Astrocyte (in vitro differentiated cells and primary cell): ENCODE measurements at regions not wholly inside any gene's neighbourhood (a gene's known extent, or its start where the extent isn't known, plus 50 kb on each side); places are given as distances from the start of the nearest gene placed in this dataset.
A peak's percentile ranks its signal among the peaks of the same experiment; 100 is the strongest.

Experiments used
- DNase-seq: peaks from one replicate; pipeline ENCODE4 v3.0.0-alpha.2; 2010; ENCODE audit warnings: low read depth
- FAIRE-seq: peaks from 2 replicates; lab custom pipeline; 2011; peaks lifted over from hg19 to GRCh38; lab: Jason Lieb, UNC
- H2AFZ ChIP-seq: 2 replicates; pipeline ENCODE4 v1.6.0; 2012; ENCODE audit warnings: low read depth, low read length, inconsistent platforms
- H3K27ac ChIP-seq: 2 replicates; pipeline ENCODE4 v1.5.1; 2011; ENCODE audit warnings: low read depth, low read length, inconsistent platforms
- H3K27me3 ChIP-seq: 2 replicates; pipeline ENCODE4 v1.6.0; 2011; ENCODE audit warnings: low read length, inconsistent platforms; ENCODE audit not compliant: insufficient read depth
- H3K36me3 ChIP-seq: 2 replicates; pipeline ENCODE4 v1.5.1; 2011; ENCODE audit warnings: low read length, inconsistent platforms; ENCODE audit not compliant: insufficient read depth
- H3K4me1 ChIP-seq: 2 replicates; pipeline ENCODE4 v1.5.1; 2011; ENCODE audit warnings: low read length, inconsistent platforms; ENCODE audit not compliant: insufficient read depth
- H3K4me2 ChIP-seq: 2 replicates; pipeline ENCODE4 v1.6.0; 2012; ENCODE audit warnings: low read length, inconsistent platforms
- H3K4me3 ChIP-seq: 2 replicates; pipeline ENCODE4 v1.5.1; 2011; ENCODE audit warnings: low read depth, mild to moderate bottlenecking, low read length, inconsistent platforms; ENCODE audit not compliant: insufficient read depth
- H3K79me2 ChIP-seq: 2 replicates; pipeline ENCODE4 v1.6.0; 2012; ENCODE audit warnings: mild to moderate bottlenecking, low read length, inconsistent platforms; ENCODE audit not compliant: insufficient read depth
- H3K9ac ChIP-seq: 2 replicates; pipeline ENCODE4 v1.6.0; 2012; ENCODE audit warnings: mild to moderate bottlenecking, low read length, inconsistent platforms
- H3K9me3 ChIP-seq: 2 replicates; pipeline ENCODE4 v1.5.1; 2012; ENCODE audit warnings: low read depth, mild to moderate bottlenecking, low read length, inconsistent platforms; ENCODE audit not compliant: insufficient read depth
- H4K20me1 ChIP-seq: 2 replicates; pipeline ENCODE4 v1.6.0; 2012; ENCODE audit warnings: low read length, inconsistent platforms; ENCODE audit not compliant: insufficient read depth
- H3K27ac Mint-ChIP-seq: one replicate; pipeline ENCODE4 v1.8.0; 2021; ENCODE audit warnings: mild to moderate bottlenecking, mixed read lengths; ENCODE audit not compliant: unreplicated experiment
- H3K27me3 Mint-ChIP-seq: one replicate; pipeline ENCODE4 v1.8.0; 2021; ENCODE audit warnings: low read depth, mixed read lengths; ENCODE audit not compliant: unreplicated experiment
- H3K36me3 Mint-ChIP-seq: one replicate; pipeline ENCODE4 v1.8.0; 2021; ENCODE audit warnings: low read depth, mixed read lengths; ENCODE audit not compliant: unreplicated experiment
- H3K4me1 Mint-ChIP-seq: one replicate; pipeline ENCODE4 v1.8.0; 2021; ENCODE audit warnings: low read depth, mixed read lengths; ENCODE audit not compliant: unreplicated experiment
- H3K4me3 Mint-ChIP-seq: one replicate; pipeline ENCODE4 v1.8.0; 2021; ENCODE audit warnings: mild to moderate bottlenecking, moderate library complexity, mixed read lengths; ENCODE audit not compliant: unreplicated experiment
- H3K9me3 Mint-ChIP-seq: one replicate; pipeline ENCODE4 v1.8.0; 2021; ENCODE audit warnings: mild to moderate bottlenecking, mixed read lengths; ENCODE audit not compliant: unreplicated experiment
- EZH2 ChIP-seq: IDR thresholded peaks from 2 replicates; pipeline ENCODE4 v1.6.1; 2012; ENCODE audit warnings: mild to moderate bottlenecking, low read length, inconsistent platforms; ENCODE audit not compliant: insufficient read depth
- TF ChIP-seq, protein P1 (sequence below): IDR thresholded peaks from 2 replicates; pipeline ENCODE4 v1.5.1; 2011; ENCODE audit warnings: low read depth, mild to moderate bottlenecking, inconsistent platforms, low read length, moderate library complexity; ENCODE audit not compliant: insufficient read depth

DNA sequence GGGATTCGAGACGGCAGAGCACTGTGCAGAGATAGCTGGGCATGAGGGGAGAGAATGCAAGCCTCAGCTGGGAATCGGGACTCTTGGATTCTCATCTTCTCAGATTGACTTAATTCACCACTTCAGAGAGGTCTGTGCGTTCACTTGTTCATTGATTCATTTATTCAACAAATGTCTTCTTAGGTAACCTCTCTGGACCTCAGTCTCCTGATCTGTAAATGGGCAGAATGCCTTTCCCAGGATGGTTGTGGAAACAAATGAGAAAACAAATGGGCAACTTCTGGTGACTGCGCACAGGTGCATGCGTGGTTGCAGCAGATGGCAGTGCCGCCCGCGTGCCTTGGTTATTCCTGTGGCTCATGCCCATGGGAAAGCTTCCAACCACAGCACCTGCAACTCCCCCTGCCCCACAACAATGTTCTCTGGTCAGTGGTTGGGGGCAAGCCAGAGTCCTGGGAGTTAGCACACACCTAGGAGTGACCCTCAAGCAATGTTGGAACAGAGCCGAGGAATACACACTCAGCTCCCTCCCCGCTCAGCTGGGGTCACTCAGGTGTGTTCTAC lies 110.1 kb upstream of the RUNX3 start:
- Histone ChIP-seq H3K4me3 (no peak overlapping the region), H3K27ac (no peak overlapping the region), H3K4me2 (no peak overlapping the region), H3K4me1 (no peaks in the 10 kb centered on the region), H3K27me3 (peaks cover 27% of the 10 kb centered on the region), H3K9me3 (no peaks in the 10 kb centered on the region), H2AFZ (no peak overlapping the region), H3K36me3 (no peaks in the 10 kb centered on the region), H4K20me1 (no peaks in the 10 kb centered on the region), H3K9ac (no peak overlapping the region), H3K79me2 (no peaks in the 10 kb centered on the region)
- TF ChIP-seq, protein P1, sequence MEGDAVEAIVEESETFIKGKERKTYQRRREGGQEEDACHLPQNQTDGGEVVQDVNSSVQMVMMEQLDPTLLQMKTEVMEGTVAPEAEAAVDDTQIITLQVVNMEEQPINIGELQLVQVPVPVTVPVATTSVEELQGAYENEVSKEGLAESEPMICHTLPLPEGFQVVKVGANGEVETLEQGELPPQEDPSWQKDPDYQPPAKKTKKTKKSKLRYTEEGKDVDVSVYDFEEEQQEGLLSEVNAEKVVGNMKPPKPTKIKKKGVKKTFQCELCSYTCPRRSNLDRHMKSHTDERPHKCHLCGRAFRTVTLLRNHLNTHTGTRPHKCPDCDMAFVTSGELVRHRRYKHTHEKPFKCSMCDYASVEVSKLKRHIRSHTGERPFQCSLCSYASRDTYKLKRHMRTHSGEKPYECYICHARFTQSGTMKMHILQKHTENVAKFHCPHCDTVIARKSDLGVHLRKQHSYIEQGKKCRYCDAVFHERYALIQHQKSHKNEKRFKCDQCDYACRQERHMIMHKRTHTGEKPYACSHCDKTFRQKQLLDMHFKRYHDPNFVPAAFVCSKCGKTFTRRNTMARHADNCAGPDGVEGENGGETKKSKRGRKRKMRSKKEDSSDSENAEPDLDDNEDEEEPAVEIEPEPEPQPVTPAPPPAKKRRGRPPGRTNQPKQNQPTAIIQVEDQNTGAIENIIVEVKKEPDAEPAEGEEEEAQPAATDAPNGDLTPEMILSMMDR: no peak
- no peak for TF ChIP-seq EZH2
- Mint-ChIP-seq H3K4me1 (no peaks in the 10 kb centered on the region), H3K4me3 (no peak overlapping the region), H3K9me3 (peaks cover 6% of the 10 kb centered on the region), H3K27me3 (peaks cover 42% of the 10 kb centered on the region), H3K27ac (no peak overlapping the region), H3K36me3 (peaks cover 2% of the 10 kb centered on the region)
- DNase-seq (no peak), FAIRE-seq (no peak)

DNA sequence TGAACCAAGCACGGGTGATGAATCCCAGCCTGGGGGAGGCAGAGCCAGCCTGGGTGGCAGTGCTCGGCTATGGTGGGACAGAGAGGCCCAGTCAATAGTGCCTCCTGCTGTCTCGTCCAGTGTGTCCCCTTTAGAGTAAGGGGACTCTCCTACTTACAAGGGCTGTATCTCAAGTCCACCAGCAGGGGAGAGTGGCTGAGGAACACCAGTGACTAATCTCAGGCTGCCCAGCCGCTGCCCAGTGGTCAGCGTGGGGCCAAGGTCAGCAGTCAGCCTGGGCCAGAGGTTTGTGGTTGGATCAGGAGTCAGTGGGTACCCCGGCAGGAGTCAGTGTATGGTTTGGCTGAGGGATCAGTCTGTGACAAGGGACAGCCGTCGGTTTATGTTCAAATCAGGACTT lies 109.2 kb upstream of the RUNX3 start:
- no peaks in the 10 kb centered on the region for H3K36me3 ChIP-seq
- H3K4me2 ChIP-seq: no peak overlapping the region
- peaks cover 27% of the 10 kb centered on the region for H3K27me3 ChIP-seq
- TF ChIP-seq, protein P1: no peak
- TF ChIP-seq EZH2: no peak
- H3K79me2 ChIP-seq: no peaks in the 10 kb centered on the region
- H2AFZ ChIP-seq: no peak overlapping the region
- FAIRE-seq (no peak), DNase-seq (no peak)
- H3K4me1 Mint-ChIP-seq: no peaks in the 10 kb centered on the region
- H3K9me3 Mint-ChIP-seq: peaks cover 4% of the 10 kb centered on the region
- peaks cover 2% of the 10 kb centered on the region for H3K36me3 Mint-ChIP-seq
- peaks cover 39% of the 10 kb centered on the region for H3K27me3 Mint-ChIP-seq
- peak overlapping the region; percentile 64 for H3K27ac Mint-ChIP-seq
- H3K27ac ChIP-seq: no peak overlapping the region
- H3K4me1 ChIP-seq: peaks cover 2% of the 10 kb centered on the region
- H3K4me3 Mint-ChIP-seq: no peak overlapping the region
- H3K4me3 ChIP-seq: no peak overlapping the region
- H3K9ac ChIP-seq: no peak overlapping the region
- no peaks in the 10 kb centered on the region for H3K9me3 ChIP-seq
- H4K20me1 ChIP-seq: no peaks in the 10 kb centered on the region

DNA sequence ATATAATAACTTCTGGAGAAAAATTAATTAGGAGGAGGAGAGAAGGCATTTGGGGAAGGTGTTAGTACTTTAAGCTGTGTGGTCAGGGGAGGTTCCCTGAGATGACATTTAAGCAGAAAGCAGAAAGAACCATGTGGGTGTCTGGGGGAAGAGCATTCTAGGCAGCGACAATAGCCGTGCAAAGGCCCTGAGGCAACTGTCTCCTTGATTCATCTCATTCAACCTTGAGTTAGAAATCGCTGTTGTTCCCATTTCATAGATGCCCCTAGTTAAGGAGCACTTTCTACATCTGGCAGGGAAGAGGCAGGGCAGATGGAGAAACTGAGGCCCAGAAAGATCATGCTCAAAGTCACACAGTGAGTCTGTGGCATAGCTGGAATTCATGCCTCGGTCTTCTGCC lies 108.6 kb upstream of the RUNX3 start:
- Histone ChIP-seq H3K27ac (no peak overlapping the region), H3K27me3 (peaks cover 27% of the 10 kb centered on the region), H2AFZ (no peak overlapping the region), H3K4me3 (no peak overlapping the region), H3K9me3 (no peaks in the 10 kb centered on the region), H4K20me1 (no peaks in the 10 kb centered on the region), H3K4me1 (peaks cover 7% of the 10 kb centered on the region), H3K4me2 (no peak overlapping the region), H3K9ac (no peak overlapping the region), H3K36me3 (no peaks in the 10 kb centered on the region), H3K79me2 (no peaks in the 10 kb centered on the region)
- H3K4me3 Mint-ChIP-seq: no peak overlapping the region
- peaks cover 3% of the 10 kb centered on the region for H3K9me3 Mint-ChIP-seq
- H3K27ac Mint-ChIP-seq: no peak overlapping the region
- no peak for FAIRE-seq
- DNase-seq: no peak
- no peaks in the 10 kb centered on the region for H3K36me3 Mint-ChIP-seq
- H3K27me3 Mint-ChIP-seq: peaks cover 34% of the 10 kb centered on the region
- TF ChIP-seq, protein P1: no peak
- TF ChIP-seq EZH2: no peak
- no peaks in the 10 kb centered on the region for H3K4me1 Mint-ChIP-seq
